ENCODE measurements at regions not wholly inside any gene's neighbourhood (a gene's known extent, or its start where the extent isn't known, plus 50 kb on each side); places are given as distances from the start of the nearest gene placed in this dataset.

- TF ChIP-seq, protein P1, sequence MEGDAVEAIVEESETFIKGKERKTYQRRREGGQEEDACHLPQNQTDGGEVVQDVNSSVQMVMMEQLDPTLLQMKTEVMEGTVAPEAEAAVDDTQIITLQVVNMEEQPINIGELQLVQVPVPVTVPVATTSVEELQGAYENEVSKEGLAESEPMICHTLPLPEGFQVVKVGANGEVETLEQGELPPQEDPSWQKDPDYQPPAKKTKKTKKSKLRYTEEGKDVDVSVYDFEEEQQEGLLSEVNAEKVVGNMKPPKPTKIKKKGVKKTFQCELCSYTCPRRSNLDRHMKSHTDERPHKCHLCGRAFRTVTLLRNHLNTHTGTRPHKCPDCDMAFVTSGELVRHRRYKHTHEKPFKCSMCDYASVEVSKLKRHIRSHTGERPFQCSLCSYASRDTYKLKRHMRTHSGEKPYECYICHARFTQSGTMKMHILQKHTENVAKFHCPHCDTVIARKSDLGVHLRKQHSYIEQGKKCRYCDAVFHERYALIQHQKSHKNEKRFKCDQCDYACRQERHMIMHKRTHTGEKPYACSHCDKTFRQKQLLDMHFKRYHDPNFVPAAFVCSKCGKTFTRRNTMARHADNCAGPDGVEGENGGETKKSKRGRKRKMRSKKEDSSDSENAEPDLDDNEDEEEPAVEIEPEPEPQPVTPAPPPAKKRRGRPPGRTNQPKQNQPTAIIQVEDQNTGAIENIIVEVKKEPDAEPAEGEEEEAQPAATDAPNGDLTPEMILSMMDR (IDR thresholded peaks at IDR 0.05; ENCODE audit: unreplicated experiment in 3 of 3) = no peak
- no peaks in the 10 kb centered on the region for H3K27me3 Mint-ChIP-seq (ENCODE audit: low read depth)
- no peak overlapping the region for H3K27ac Mint-ChIP-seq
- H3K9me3 Mint-ChIP-seq = peaks cover 21% of the 10 kb centered on the region
- H3K4me3 Mint-ChIP-seq = no peak overlapping the region
- H3K36me3 Mint-ChIP-seq (ENCODE audit: low read depth) = no peaks in the 10 kb centered on the region
- H3K4me1 Mint-ChIP-seq = peaks cover 4% of the 10 kb centered on the region
These were observed 60.5 kb upstream of the CD180 start for GRCh38 chr5:67257077-67257476.

DNA sequence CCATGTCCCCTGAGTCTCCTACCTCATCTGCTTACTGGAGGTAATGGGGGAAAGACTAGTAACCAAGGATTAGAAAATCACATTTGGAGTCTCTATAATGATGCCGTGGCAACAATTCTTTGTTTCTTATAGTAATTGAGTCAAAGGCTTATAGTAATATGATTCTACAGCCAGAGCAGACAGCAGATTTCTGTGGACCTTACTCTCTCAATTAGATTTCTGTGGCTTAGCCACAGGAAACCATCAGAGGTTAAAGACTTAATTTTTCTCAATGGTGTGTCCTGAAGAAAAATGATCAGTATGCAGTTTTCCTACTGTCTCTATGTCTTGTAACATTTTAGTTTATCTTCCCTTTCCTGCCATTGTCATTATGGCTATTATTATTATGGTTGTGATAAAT, 59.3 kb upstream of the CD180 start:
- peaks cover 19% of the 10 kb centered on the region for H3K9me3 Mint-ChIP-seq
- H3K4me3 Mint-ChIP-seq = no peak overlapping the region
- H3K36me3 Mint-ChIP-seq (ENCODE audit: low read depth) = no peaks in the 10 kb centered on the region
- H3K27me3 Mint-ChIP-seq (ENCODE audit: low read depth) = no peaks in the 10 kb centered on the region
- peak overlapping the region in 1 of 3 experiments; percentile 28 for H3K27ac Mint-ChIP-seq
- peaks cover 4% of the 10 kb centered on the region for H3K4me1 Mint-ChIP-seq
- TF ChIP-seq, protein P1 (IDR thresholded peaks at IDR 0.05; ENCODE audit: unreplicated experiment in 3 of 3) = no peak

- TF ChIP-seq, protein P1 (IDR thresholded peaks at IDR 0.05; ENCODE audit: unreplicated experiment in 3 of 3) = no peak
- Mint-ChIP-seq H3K36me3 (ENCODE audit: low read depth) (no peaks in the 10 kb centered on the region), H3K4me3 (no peak overlapping the region), H3K4me1 (peaks cover 4% of the 10 kb centered on the region), H3K27ac (no peak overlapping the region), H3K9me3 (peaks cover 15% of the 10 kb centered on the region), H3K27me3 (ENCODE audit: low read depth) (no peaks in the 10 kb centered on the region)
These were observed 57.3 kb upstream of the CD180 start for GRCh38 chr5:67253911-67254310.

DNA sequence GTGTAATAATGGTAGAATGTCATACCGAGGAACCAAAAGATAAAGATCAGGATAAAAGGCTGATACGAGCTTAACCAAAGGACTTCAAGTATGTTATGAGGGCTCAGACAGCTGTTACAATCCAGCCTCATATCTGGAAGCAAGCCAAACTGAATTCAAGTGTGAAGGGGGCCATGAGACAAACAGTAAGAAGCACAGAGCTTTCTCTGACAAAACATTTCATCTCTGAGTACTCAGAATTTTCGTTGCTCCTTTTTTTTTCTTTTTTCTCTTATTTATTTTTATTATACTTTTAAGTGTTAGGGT, 52.9 kb upstream of the CD180 start:
- no peaks in the 10 kb centered on the region for H3K36me3 Mint-ChIP-seq (ENCODE audit: low read depth)
- peaks cover 13% of the 10 kb centered on the region for H3K9me3 Mint-ChIP-seq
- peak overlapping the region in 2 of 3 experiments; percentile 53 to 59 for H3K27ac Mint-ChIP-seq
- TF ChIP-seq, protein P1 (IDR thresholded peaks at IDR 0.05; ENCODE audit: unreplicated experiment in 3 of 3) = no peak
- peaks cover 9% of the 10 kb centered on the region for H3K4me1 Mint-ChIP-seq
- H3K27me3 Mint-ChIP-seq (ENCODE audit: low read depth) = no peaks in the 10 kb centered on the region
- peak overlapping the region in 1 of 3 experiments; percentile 6 for H3K4me3 Mint-ChIP-seq

- H3K27me3 Mint-ChIP-seq (ENCODE audit: low read depth) = no peaks in the 10 kb centered on the region
- H3K36me3 Mint-ChIP-seq (ENCODE audit: low read depth) = no peaks in the 10 kb centered on the region
- H3K27ac Mint-ChIP-seq = peak overlapping the region in 2 of 3 experiments; percentile 53 to 59
- H3K4me1 Mint-ChIP-seq = peaks cover 9% of the 10 kb centered on the region
- peak overlapping the region in 1 of 3 experiments; percentile 6 for H3K4me3 Mint-ChIP-seq
- TF ChIP-seq, protein P1 (IDR thresholded peaks at IDR 0.05; ENCODE audit: unreplicated experiment in 3 of 3) = no peak
- peaks cover 13% of the 10 kb centered on the region for H3K9me3 Mint-ChIP-seq
These were observed 52.3 kb upstream of the CD180 start for GRCh38 chr5:67248703-67249589.

Measured in nephron (organoid).